Thyroid gland (tissue), 4 donors: ENCODE measurements at regions not wholly inside any gene's neighbourhood (a gene's known extent, or its start where the extent isn't known, plus 50 kb on each side); places are given as distances from the start of the nearest gene placed in this dataset.

Source experiments
- POLR2A ChIP-seq, 2 donors: fragments of 450-650 bp; IDR thresholded peaks; one replicate each; pipeline ENCODE4 v1.6.1; 2017; ENCODE audit warnings: antibody characterized with exemption in 2 of 2, mild to moderate bottlenecking in 2 of 2, moderate library complexity in 1 of 2
- TF ChIP-seq, protein P1 (sequence below), 6 experiments: fragments of 200-600 bp in 3 of 6; fragments of 450-650 bp in 3 of 6; sonication (generic) in 3 of 6; IDR thresholded peaks; one replicate each; pipeline ENCODE4 v1.5.1; 2016 to 2019; ENCODE audit warnings: antibody characterized with exemption in 6 of 6, mild to moderate bottlenecking in 2 of 6, inconsistent platforms in 1 of 6, moderate library complexity in 1 of 6

DNA sequence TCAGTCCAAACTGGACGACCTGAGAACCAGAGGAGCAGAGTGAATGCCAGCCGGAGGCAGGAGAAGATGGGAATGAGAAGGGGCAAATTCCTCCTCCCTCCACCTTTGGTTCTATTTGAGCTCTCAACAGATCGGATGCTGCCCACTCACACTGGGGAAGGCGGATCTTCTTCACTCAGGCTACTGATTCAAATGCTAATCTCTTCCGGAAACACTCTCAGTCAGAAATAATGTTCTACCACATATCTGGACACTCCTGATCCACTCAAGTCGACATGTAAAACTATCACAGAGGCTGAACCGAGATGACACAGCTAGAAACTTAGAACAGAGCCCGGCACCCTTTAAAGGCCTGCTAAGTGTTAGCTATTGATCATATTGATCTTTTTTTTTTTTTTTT, 57.4 kb upstream of the GRIN2A start:
- no peak for TF ChIP-seq POLR2A (IDR thresholded peaks at IDR 0.05)
- TF ChIP-seq, protein P1, sequence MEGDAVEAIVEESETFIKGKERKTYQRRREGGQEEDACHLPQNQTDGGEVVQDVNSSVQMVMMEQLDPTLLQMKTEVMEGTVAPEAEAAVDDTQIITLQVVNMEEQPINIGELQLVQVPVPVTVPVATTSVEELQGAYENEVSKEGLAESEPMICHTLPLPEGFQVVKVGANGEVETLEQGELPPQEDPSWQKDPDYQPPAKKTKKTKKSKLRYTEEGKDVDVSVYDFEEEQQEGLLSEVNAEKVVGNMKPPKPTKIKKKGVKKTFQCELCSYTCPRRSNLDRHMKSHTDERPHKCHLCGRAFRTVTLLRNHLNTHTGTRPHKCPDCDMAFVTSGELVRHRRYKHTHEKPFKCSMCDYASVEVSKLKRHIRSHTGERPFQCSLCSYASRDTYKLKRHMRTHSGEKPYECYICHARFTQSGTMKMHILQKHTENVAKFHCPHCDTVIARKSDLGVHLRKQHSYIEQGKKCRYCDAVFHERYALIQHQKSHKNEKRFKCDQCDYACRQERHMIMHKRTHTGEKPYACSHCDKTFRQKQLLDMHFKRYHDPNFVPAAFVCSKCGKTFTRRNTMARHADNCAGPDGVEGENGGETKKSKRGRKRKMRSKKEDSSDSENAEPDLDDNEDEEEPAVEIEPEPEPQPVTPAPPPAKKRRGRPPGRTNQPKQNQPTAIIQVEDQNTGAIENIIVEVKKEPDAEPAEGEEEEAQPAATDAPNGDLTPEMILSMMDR (IDR thresholded peaks at IDR 0.05), result no peak
